Neural cell (in vitro differentiated cells): ENCODE measurements at regions not wholly inside any gene's neighbourhood (a gene's known extent, or its start where the extent isn't known, plus 50 kb on each side); places are given as distances from the start of the nearest gene placed in this dataset.

Experiments
- H2AFZ ChIP-seq: fragments of 200-600, 300-800 bp; sonication (generic), shearing (Covaris generic); 2 replicates; pipeline ENCODE4 v1.6.0; 2014; ENCODE audit warnings: low read depth, mild to moderate bottlenecking, antibody characterized with exemption, low read length, moderate library complexity
- H3F3A ChIP-seq: fragments of 200-600 bp; shearing (Covaris generic); 2 replicates; pipeline ENCODE4 v1.6.1; 2016; ENCODE audit warnings: mild to moderate bottlenecking, moderate library complexity, mixed read lengths, antibody characterized with exemption, low read length; ENCODE audit not compliant: insufficient read depth, poor library complexity, severe bottlenecking
- H3K27ac ChIP-seq: fragments of 200-600, 300-800 bp; sonication (generic), shearing (Covaris generic); 2 replicates; pipeline ENCODE4 v1.5.1; 2014; ENCODE audit warnings: mild to moderate bottlenecking, low read length, moderate library complexity
- H3K27me3 ChIP-seq: fragments of 300-800, 200-600 bp; sonication (generic), shearing (Covaris generic); 2 replicates; pipeline ENCODE4 v1.6.0; 2014; ENCODE audit warnings: mild to moderate bottlenecking, low read depth, low read length, moderate library complexity; ENCODE audit not compliant: insufficient read depth
- H3K36me3 ChIP-seq: fragments of 300-800, 200-600 bp; sonication (generic), shearing (Covaris generic); 2 replicates; pipeline ENCODE4 v1.5.1; 2014; ENCODE audit warnings: mild to moderate bottlenecking, antibody characterized with exemption, low read length, moderate library complexity; ENCODE audit not compliant: insufficient read depth
- H3K4me2 ChIP-seq: fragments of 300-800, 200-600 bp; sonication (generic), shearing (Covaris generic); 2 replicates; pipeline ENCODE4 v1.6.0; 2014; ENCODE audit warnings: mild to moderate bottlenecking, low read length
- H3K4me3 ChIP-seq: fragments of 300-800, 200-600 bp; sonication (generic), shearing (Covaris generic); 2 replicates; pipeline ENCODE4 v1.5.1; 2014; ENCODE audit warnings: mild to moderate bottlenecking, low read length, moderate library complexity
- H3K79me2 ChIP-seq: fragments of 200-600 bp; shearing (Covaris generic); replicated peaks from 2 replicates; pipeline ENCODE4 v1.6.0; 2014; ENCODE audit warnings: mild to moderate bottlenecking, low read length, moderate library complexity; ENCODE audit not compliant: insufficient read depth
- H3K9ac ChIP-seq: fragments of 300-800, 200-600 bp; sonication (generic), shearing (Covaris generic); 2 replicates; pipeline ENCODE4 v1.6.1; 2016; ENCODE audit warnings: mild to moderate bottlenecking, low read length, mixed read lengths
- H3K9me2 ChIP-seq: fragments of 200-600 bp; shearing (Covaris generic); 2 replicates; pipeline ENCODE4 v1.6.1; 2016; ENCODE audit warnings: mild to moderate bottlenecking, low read length, mixed read lengths; ENCODE audit not compliant: insufficient read depth
- H3K9me3 ChIP-seq: fragments of 200-600, 300-800 bp; sonication (generic), shearing (Covaris generic); 2 replicates; pipeline ENCODE4 v1.6.1; 2016; ENCODE audit warnings: mild to moderate bottlenecking, mixed run types, low read length, moderate library complexity, mixed read lengths
- H4K20me1 ChIP-seq: fragments of 200-600 bp; shearing (Covaris generic); 2 replicates; pipeline ENCODE4 v1.6.1; 2016; ENCODE audit warnings: mild to moderate bottlenecking, mixed run types; ENCODE audit not compliant: insufficient read depth
- CTCF ChIP-seq: fragments of 450-650 bp; IDR thresholded peaks from 2 replicates; pipeline ENCODE4 v1.5.1; 2014; ENCODE audit warnings: antibody characterized with exemption, mild to moderate bottlenecking, moderate library complexity; ENCODE audit not compliant: poor library complexity, severe bottlenecking
- EP300 ChIP-seq: fragments of 450-650 bp; conservative IDR thresholded peaks from 2 replicates; pipeline ENCODE4 v1.6.1; 2014; ENCODE audit warnings: antibody characterized with exemption, mild to moderate bottlenecking, moderate library complexity; ENCODE audit not compliant: poor library complexity, severe bottlenecking
- EZH2 ChIP-seq: fragments of 200-600, 300-800 bp; shearing (Covaris generic), sonication (generic); IDR thresholded peaks from 2 replicates; pipeline ENCODE4 v1.6.1; 2014; ENCODE audit warnings: antibody characterized with exemption, low read length, borderline replicate concordance, mild to moderate bottlenecking; ENCODE audit not compliant: insufficient read depth, poor library complexity, severe bottlenecking
- MXI1 ChIP-seq: fragments of 450-650 bp; conservative IDR thresholded peaks from 2 replicates; pipeline ENCODE4 v1.6.1; 2014; ENCODE audit warnings: antibody characterized with exemption, mild to moderate bottlenecking; ENCODE audit not compliant: poor library complexity, severe bottlenecking
- POLR2AphosphoS5 ChIP-seq: IDR thresholded peaks from 2 replicates; pipeline ENCODE4 v1.6.1; 2012
- RAD21 ChIP-seq: fragments of 450-650 bp; conservative IDR thresholded peaks from 2 replicates; pipeline ENCODE4 v1.6.1; 2014; ENCODE audit warnings: antibody characterized with exemption, mild to moderate bottlenecking, moderate library complexity
- REST ChIP-seq: IDR thresholded peaks from 2 replicates; pipeline ENCODE4 v1.6.1; 2012; ENCODE audit warnings: borderline replicate concordance
- SMC3 ChIP-seq: fragments of 450-650 bp; conservative IDR thresholded peaks from 2 replicates; pipeline ENCODE4 v1.6.1; 2014; ENCODE audit warnings: antibody characterized with exemption, mild to moderate bottlenecking, moderate library complexity; ENCODE audit not compliant: poor library complexity
- TAF1 ChIP-seq: IDR thresholded peaks from 2 replicates; pipeline ENCODE4 v1.6.1; 2012; ENCODE audit warnings: low read depth

GRCh38 chr2:11017921-11018320, 106.2 kb downstream of the KCNF1 start:
- Histone ChIP-seq H4K20me1 (no peaks in the 10 kb centered on the region), H3K4me3 (no peak overlapping the region), H3K9me2 (no peaks in the 10 kb centered on the region), H3K4me2 (no peak overlapping the region), H3F3A (no peaks in the 10 kb centered on the region), H3K36me3 (no peaks in the 10 kb centered on the region), H3K9ac (no peak overlapping the region), H3K9me3 (no peaks in the 10 kb centered on the region), H3K27me3 (no peaks in the 10 kb centered on the region), H3K27ac (no peak overlapping the region), H2AFZ (no peak overlapping the region), H3K79me2 (no peaks in the 10 kb centered on the region)
- TF ChIP-seq REST = no peak
- no peak for TF ChIP-seq TAF1
- no peak for TF ChIP-seq EP300
- no peak for TF ChIP-seq SMC3
- TF ChIP-seq MXI1 = no peak
- TF ChIP-seq CTCF = no peak
- TF ChIP-seq EZH2 = no peak
- TF ChIP-seq POLR2AphosphoS5 = no peak
- no peak for TF ChIP-seq RAD21

GRCh38 chr2:11018651-11019185, 107.0 kb downstream of the KCNF1 start:
- Histone ChIP-seq H3F3A (no peaks in the 10 kb centered on the region), H3K27me3 (no peaks in the 10 kb centered on the region), H3K9me3 (no peaks in the 10 kb centered on the region), H3K36me3 (no peaks in the 10 kb centered on the region), H3K9ac (no peak overlapping the region), H3K4me2 (no peak overlapping the region), H4K20me1 (no peaks in the 10 kb centered on the region), H2AFZ (no peak overlapping the region), H3K4me3 (no peak overlapping the region), H3K27ac (no peak overlapping the region), H3K79me2 (no peaks in the 10 kb centered on the region), H3K9me2 (no peaks in the 10 kb centered on the region)
- TF ChIP-seq RAD21 = no peak

- H3F3A ChIP-seq = no peaks in the 10 kb centered on the region
- no peaks in the 10 kb centered on the region for H3K9me3 ChIP-seq
- TF ChIP-seq CTCF = no peak
- no peak for TF ChIP-seq EP300
- no peak for TF ChIP-seq TAF1
- no peak for TF ChIP-seq EZH2
- TF ChIP-seq MXI1 = no peak
- TF ChIP-seq RAD21 = no peak
- TF ChIP-seq SMC3 = no peak
- no peak for TF ChIP-seq POLR2AphosphoS5
- no peak for TF ChIP-seq REST
- no peak overlapping the region for H3K27ac ChIP-seq
- H4K20me1 ChIP-seq = no peaks in the 10 kb centered on the region
- no peak overlapping the region for H3K4me2 ChIP-seq
- no peak overlapping the region for H3K9ac ChIP-seq
- no peaks in the 10 kb centered on the region for H3K36me3 ChIP-seq
- no peak overlapping the region for H3K4me3 ChIP-seq
- no peaks in the 10 kb centered on the region for H3K9me2 ChIP-seq
- H3K79me2 ChIP-seq = no peaks in the 10 kb centered on the region
- no peaks in the 10 kb centered on the region for H3K27me3 ChIP-seq
- no peak overlapping the region for H2AFZ ChIP-seq
These were observed 107.9 kb downstream of the KCNF1 start for GRCh38 chr2:11019614-11020013.
